A204.1 (cell line): ENCODE measurements at regions not wholly inside any gene's neighbourhood (a gene's known extent, or its start where the extent isn't known, plus 50 kb on each side); places are given as distances from the start of the nearest gene placed in this dataset.
A peak's percentile ranks its signal among the peaks of the same experiment; 100 is the strongest.
"Not testable (repeated sequence)": the region's sequence is repeated elsewhere in the genome, so short reads cannot be mapped to it uniquely, and the experiment has no call there.

ENCODE experiments used
- FAIRE-seq: peaks from 2 replicates; lab custom pipeline; 2012; peaks lifted over from hg19 to GRCh38; lab: Jason Lieb, UNC

- no peak for FAIRE-seq
These were observed 354.0 kb downstream of the ZNF326 start for GRCh38 chr1:90348934-90349333.

GRCh38 chr1:90348459-90348858, 353.5 kb downstream of the ZNF326 start:
- not testable (repeated sequence) for FAIRE-seq

GRCh38 chr1:90347366-90347765, 352.5 kb downstream of the ZNF326 start:
- FAIRE-seq: no peak

GRCh38 chr1:90346757-90347156, 351.8 kb downstream of the ZNF326 start:
- no peak for FAIRE-seq

GRCh38 chr1:90346349-90346748, 351.4 kb downstream of the ZNF326 start:
- FAIRE-seq: no peak

- no peak for FAIRE-seq
These were observed 350.2 kb downstream of the ZNF326 start for GRCh38 chr1:90344963-90345730.

GRCh38 chr1:90341516-90341915, 346.6 kb downstream of the ZNF326 start:
- FAIRE-seq: no peak

GRCh38 chr1:90340606-90341005, 345.7 kb downstream of the ZNF326 start:
- FAIRE-seq: no peak

GRCh38 chr1:90339811-90340210, 344.9 kb downstream of the ZNF326 start:
- no peak for FAIRE-seq

GRCh38 chr1:90336552-90337324, 341.8 kb downstream of the ZNF326 start:
- peak; percentile 30 for FAIRE-seq

GRCh38 chr1:90335558-90335957, 340.6 kb downstream of the ZNF326 start:
- no peak for FAIRE-seq

GRCh38 chr1:90334137-90334536, 339.2 kb downstream of the ZNF326 start:
- FAIRE-seq: no peak

GRCh38 chr1:90325168-90325567, 330.3 kb downstream of the ZNF326 start:
- FAIRE-seq: no peak

GRCh38 chr1:90322186-90322585, 327.3 kb downstream of the ZNF326 start:
- FAIRE-seq: no peak

GRCh38 chr1:90319918-90320317, 325.0 kb downstream of the ZNF326 start:
- FAIRE-seq: no peak

GRCh38 chr1:90318431-90318830, 323.5 kb downstream of the ZNF326 start:
- FAIRE-seq: no peak

- FAIRE-seq: no peak
These were observed 322.7 kb downstream of the ZNF326 start for GRCh38 chr1:90317628-90318027.

- no peak for FAIRE-seq
These were observed 319.6 kb downstream of the ZNF326 start for GRCh38 chr1:90314533-90314932.

GRCh38 chr1:90313778-90314177, 318.9 kb downstream of the ZNF326 start:
- no peak for FAIRE-seq

GRCh38 chr1:90309806-90310205, 314.9 kb downstream of the ZNF326 start:
- no peak for FAIRE-seq

GRCh38 chr1:90308421-90308820, 313.5 kb downstream of the ZNF326 start:
- FAIRE-seq: no peak

GRCh38 chr1:90305577-90305976, 310.7 kb downstream of the ZNF326 start:
- FAIRE-seq: no peak

GRCh38 chr1:90296327-90296726, 301.4 kb downstream of the ZNF326 start:
- no peak for FAIRE-seq

GRCh38 chr1:90295534-90295933, 300.6 kb downstream of the ZNF326 start:
- FAIRE-seq: no peak
